GM20431 (cell line): ENCODE measurements at regions not wholly inside any gene's neighbourhood (a gene's known extent, or its start where the extent isn't known, plus 50 kb on each side); places are given as distances from the start of the nearest gene placed in this dataset.

Source experiments
- in situ Hi-C: fragments of 300-500 bp; cut with MseI, MboI; formaldehyde crosslinking; loops from one replicate; pipeline ENCODE4 v1.15.0; 2020; ENCODE audit warnings: low sequenced_read_pairs; ENCODE audit not compliant: unreplicated experiment

GRCh38 chr15:69887553-69887952 lies 210.2 kb downstream of the TLE3 start:
- in situ Hi-C loops: no loop called here

DNA sequence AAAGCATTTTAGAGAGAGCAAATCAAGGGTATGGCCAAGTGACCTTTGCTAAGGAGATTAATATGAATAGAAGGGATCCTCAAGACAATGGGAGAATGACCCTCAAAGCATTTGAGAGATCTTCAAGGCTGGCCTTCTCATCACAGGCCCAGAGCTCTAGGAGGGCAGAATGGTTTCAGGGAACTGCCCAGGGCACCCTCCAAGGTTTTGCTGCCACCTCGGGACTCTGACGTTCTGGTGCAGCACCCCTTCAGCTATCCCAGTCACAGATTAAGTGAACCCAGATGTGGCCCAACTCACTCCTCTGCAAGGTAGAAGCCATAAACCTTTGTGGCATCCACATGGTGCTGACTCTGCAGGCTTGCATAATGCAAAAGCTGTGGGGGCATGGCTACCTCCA lies 209.3 kb downstream of the TLE3 start:
- in situ Hi-C loops: no loop called here

- in situ Hi-C loops: no loop called here
Observed at GRCh38 chr15:69891070-69891536, 206.6 kb downstream of the TLE3 start.

- in situ Hi-C loops: no loop called here
Observed at GRCh38 chr15:69891606-69892005, 206.1 kb downstream of the TLE3 start.

GRCh38 chr15:69892351-69892750 lies 205.4 kb downstream of the TLE3 start:
- in situ Hi-C loops: no loop called here

DNA sequence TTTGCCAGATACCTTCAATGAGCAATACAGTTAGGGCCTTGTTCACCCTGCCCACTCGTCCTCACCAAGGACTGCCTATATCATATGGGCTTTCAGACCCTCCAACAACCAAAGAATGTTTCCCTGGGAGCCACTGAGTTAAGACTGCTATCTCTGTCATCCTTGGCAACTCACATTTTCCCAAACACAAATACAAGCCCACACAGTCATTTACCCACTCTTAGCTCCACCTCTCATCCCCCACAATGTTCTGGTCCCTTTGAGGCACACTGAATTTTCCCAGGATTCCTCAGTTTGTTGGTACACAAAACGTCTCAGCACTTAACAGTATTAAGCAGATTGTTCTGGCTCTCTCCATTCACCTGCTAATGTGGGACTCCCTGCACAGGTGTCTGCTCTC lies 204.6 kb downstream of the TLE3 start:
- in situ Hi-C loops: no loop called here

DNA sequence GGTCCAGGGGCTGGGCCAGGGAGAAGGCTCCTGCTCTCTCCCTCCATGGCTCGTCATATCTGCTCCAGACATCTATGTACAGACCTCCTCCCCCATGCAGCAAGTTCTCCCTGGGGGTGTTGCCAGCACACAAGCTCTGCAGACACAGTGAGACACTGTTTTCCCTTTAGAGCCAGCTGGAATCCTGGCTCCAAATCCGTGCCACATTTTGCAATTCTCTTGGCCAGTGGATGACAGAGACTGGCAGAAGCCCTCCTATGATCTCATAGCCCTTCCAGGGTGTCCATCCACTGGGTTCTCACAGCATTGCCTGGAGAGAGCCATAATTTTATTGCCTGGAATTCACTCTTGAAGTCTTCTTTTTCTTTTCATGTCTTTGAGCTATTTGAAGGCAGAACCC lies 203.9 kb downstream of the TLE3 start:
- in situ Hi-C loops: no loop called here

DNA sequence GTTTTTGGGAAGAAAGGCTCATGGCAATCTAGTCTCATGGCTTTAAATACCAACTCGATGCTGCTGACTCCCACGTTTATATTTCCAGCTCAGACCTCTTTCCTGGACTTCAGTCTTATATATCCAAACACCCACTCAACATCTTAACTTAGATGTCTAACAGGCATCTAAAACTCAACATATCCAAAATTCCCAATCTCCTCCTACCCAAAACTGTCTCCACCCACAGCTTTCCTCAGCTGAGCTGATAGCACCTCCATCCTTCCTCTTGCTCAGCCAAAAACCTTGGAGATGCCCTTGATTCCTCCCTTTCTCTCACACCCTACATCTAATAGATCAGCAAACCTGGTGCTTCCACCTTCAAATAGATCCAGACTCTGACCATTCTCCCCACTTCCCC lies 202.5 kb downstream of the TLE3 start:
- in situ Hi-C loops: no loop called here

DNA sequence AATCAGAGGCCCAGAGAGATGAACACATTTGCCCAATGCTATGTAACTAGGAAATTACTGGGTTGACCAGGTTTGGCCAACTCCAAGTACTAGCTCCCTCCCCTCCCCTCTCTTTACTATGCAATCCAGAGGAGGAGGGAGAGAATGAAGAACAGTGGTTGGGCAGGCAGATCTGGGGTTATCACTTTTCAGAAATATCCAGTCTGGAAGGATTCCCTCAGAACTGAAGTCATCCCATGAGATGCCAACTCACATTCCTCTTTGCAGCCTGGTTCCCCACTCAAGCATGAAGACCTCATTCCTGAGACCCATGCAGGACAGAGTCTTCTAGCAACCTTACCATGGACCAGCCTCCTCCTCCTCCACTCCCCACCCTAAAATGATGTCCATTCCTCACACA lies 201.1 kb downstream of the TLE3 start:
- in situ Hi-C loops: no loop called here

DNA sequence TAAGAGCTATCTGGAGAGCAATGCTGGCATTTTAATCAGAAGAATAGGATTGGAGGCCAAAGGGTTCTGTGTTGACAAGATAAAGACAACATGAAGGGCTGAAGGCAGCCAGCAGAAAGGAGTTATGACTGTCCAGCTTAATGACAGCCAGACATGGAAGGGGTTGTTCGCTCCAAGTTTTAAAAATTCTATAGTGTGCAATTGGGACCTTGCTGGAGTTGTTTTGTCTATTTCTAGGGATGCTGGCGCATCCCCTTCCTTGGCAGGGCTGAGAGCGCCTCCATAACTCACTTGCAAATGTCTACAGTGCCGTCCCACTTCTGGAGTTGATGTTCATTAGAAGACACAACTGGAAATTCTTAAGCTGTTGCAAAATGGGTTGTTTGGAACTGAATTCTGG lies 200.7 kb downstream of the TLE3 start:
- in situ Hi-C loops: no loop called here

- in situ Hi-C loops: no loop called here
Observed at GRCh38 chr15:69897471-69898237, 200.1 kb downstream of the TLE3 start.

- in situ Hi-C loops: no loop called here
Observed at GRCh38 chr15:69898243-69898642, 199.5 kb downstream of the TLE3 start.

- in situ Hi-C loops: no loop called here
Observed at GRCh38 chr15:69902414-69903062, 195.2 kb downstream of the TLE3 start.

- in situ Hi-C loops: no loop called here
Observed at GRCh38 chr15:69903470-69904469, 193.9 kb downstream of the TLE3 start.

- in situ Hi-C loops: no loop called here
Observed at GRCh38 chr15:69906256-69907185, 191.2 kb downstream of the TLE3 start.

DNA sequence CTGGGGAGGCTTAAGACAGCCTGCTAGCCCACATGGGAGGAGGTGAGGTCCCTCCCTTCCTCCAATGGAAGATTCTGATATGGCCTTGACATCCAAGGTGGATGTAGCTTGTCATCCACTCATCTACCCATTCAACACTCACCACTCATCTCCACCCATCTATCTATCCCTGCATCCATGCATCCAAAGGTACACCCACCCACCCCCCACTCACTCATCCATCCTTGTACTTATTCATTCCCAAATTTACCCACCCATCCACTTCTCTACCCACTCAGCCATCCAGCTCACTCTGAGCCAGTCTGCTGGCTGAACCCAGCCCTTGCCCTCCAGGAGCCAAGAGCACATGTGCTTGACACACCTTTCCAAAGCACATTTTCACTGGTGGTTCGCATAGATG lies 189.7 kb downstream of the TLE3 start:
- in situ Hi-C loops: no loop called here

DNA sequence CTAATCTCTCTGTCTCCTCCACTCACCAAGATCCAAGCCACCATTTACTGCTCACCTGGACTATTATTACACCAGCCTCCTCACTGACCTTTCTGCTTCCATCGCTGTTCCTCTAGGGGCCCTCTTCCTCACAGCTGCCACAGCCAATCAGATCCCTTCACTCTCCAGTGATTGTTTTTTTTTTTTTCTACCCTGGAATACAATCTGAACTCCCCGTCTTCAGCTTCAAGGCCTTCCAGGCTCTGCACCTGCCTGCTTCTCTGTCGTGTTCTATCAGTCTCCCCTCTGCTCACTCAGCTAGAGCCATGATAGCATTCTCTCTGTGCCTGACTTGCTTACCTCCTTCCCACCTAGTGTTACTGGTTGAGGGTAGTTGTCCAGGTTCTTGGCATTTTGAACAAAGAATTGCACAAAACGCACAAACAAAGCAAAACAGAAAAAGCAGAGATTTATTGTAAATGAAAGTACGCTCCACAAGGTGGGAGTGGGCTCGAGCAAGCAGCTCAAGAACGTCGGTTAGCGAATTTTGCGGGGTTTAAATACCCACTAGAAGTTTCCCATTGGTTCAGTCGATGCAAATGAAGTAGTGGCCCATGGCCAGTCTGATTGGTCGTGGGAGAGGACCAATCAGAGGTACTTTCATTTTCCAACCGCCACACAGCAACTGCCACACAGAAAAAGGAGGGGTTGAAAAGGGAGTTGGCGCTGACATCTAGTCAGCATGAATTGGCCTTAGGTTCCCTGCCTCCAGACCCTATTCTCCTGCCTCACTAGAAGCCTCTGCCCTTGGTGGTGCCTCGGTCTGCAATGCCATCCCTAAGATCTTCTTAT lies 188.9 kb downstream of the TLE3 start:
- in situ Hi-C loops: no loop called here

GRCh38 chr15:69909719-69910444 lies 187.8 kb downstream of the TLE3 start:
- in situ Hi-C loops: no loop called here
